HL-60/S4 treated with retinoic acid at 250 ng/mL for 4 days and 3 days (cell line): ENCODE measurements at regions not wholly inside any gene's neighbourhood (a gene's known extent, or its start where the extent isn't known, plus 50 kb on each side); places are given as distances from the start of the nearest gene placed in this dataset.

Source experiments
- in situ Hi-C: fragments of 300-500 bp; cut with MboI; formaldehyde crosslinking; loops from 2 replicates; pipeline ENCODE4 v1.7.0; 2022; ENCODE audit warnings: low sequenced_read_pairs

GRCh38 chr2:220850116-220850515 lies 722.0 kb downstream of the EPHA4 start:
- in situ Hi-C loops = no loop called here

- in situ Hi-C loops = no loop called here
These were observed 716.8 kb downstream of the EPHA4 start for GRCh38 chr2:220855296-220855695.

- in situ Hi-C loops = no loop called here
These were observed 715.6 kb downstream of the EPHA4 start for GRCh38 chr2:220856486-220856885.

- in situ Hi-C loops = no loop called here
These were observed 714.7 kb downstream of the EPHA4 start for GRCh38 chr2:220857368-220857767.

GRCh38 chr2:220858101-220858500 lies 714.0 kb downstream of the EPHA4 start:
- in situ Hi-C loops = no loop called here

GRCh38 chr2:220871909-220872308 lies 700.2 kb downstream of the EPHA4 start:
- in situ Hi-C loops = no loop called here

GRCh38 chr2:220876080-220876824 lies 695.9 kb downstream of the EPHA4 start:
- in situ Hi-C loops = no loop called here

GRCh38 chr2:220877491-220877890 lies 694.6 kb downstream of the EPHA4 start:
- in situ Hi-C loops = no loop called here

GRCh38 chr2:220877897-220878296 lies 694.2 kb downstream of the EPHA4 start:
- in situ Hi-C loops = no loop called here

- in situ Hi-C loops = no loop called here
These were observed 691.2 kb downstream of the EPHA4 start for GRCh38 chr2:220880623-220881596.

- in situ Hi-C loops = no loop called here
These were observed 689.6 kb downstream of the EPHA4 start for GRCh38 chr2:220882507-220882906.

- in situ Hi-C loops = no loop called here
These were observed 686.5 kb downstream of the EPHA4 start for GRCh38 chr2:220885593-220885992.

GRCh38 chr2:220887271-220887870 lies 684.7 kb downstream of the EPHA4 start:
- in situ Hi-C loops = no loop called here

GRCh38 chr2:220887876-220888275 lies 684.2 kb downstream of the EPHA4 start:
- in situ Hi-C loops = no loop called here

- in situ Hi-C loops = no loop called here
These were observed 681.2 kb downstream of the EPHA4 start for GRCh38 chr2:220890931-220891330.

GRCh38 chr2:220891405-220891804 lies 680.7 kb downstream of the EPHA4 start:
- in situ Hi-C loops = no loop called here

GRCh38 chr2:220892018-220892634 lies 680.0 kb downstream of the EPHA4 start:
- in situ Hi-C loops = no loop called here

GRCh38 chr2:220893411-220893810 lies 678.7 kb downstream of the EPHA4 start:
- in situ Hi-C loops = no loop called here

GRCh38 chr2:220894069-220894468 lies 678.0 kb downstream of the EPHA4 start:
- in situ Hi-C loops = no loop called here

GRCh38 chr2:220899492-220899891 lies 672.6 kb downstream of the EPHA4 start:
- in situ Hi-C loops = no loop called here

- in situ Hi-C loops = no loop called here
These were observed 668.1 kb downstream of the EPHA4 start for GRCh38 chr2:220904015-220904414.
